HEK293 (cell line): ENCODE measurements at regions not wholly inside any gene's neighbourhood (a gene's known extent, or its start where the extent isn't known, plus 50 kb on each side); places are given as distances from the start of the nearest gene placed in this dataset.

Source experiments
- CTCF ChIA-PET: fragments of 350-600 bp; formaldehyde crosslinking; extraction: SDS; loops from one replicate; lab custom pipeline; 2021; ENCODE audit warnings: antibody characterized with exemption; lab: Yijun Ruan, JAX
- POLR2A ChIA-PET: fragments of 300-600 bp; formaldehyde crosslinking; extraction: SDS; loops from one replicate; lab custom pipeline; 2020; ENCODE audit warnings: antibody characterized with exemption, inconsistent platforms; lab: Yijun Ruan, JAX
- H3K27ac ChIP-seq: fragments of 200-500 bp; sonication (Bioruptor generic); 2 replicates; pipeline ENCODE4 v1.5.1; 2014; ENCODE audit warnings: low read depth, low read length, control low read depth, inconsistent platforms; ENCODE audit errors: extremely low read depth
- H3K36me3 ChIP-seq, 2 experiments: fragments of 200-500 bp in 1 of 2; sonication (Bioruptor generic) in 1 of 2; 1 replicate in 1 of 2; 2 replicates in 1 of 2; pipeline ENCODE4 v1.5.1; 2014 to 2017; ENCODE audit warnings: inconsistent platforms in 2 of 2, low read length in 2 of 2; ENCODE audit not compliant: control insufficient read depth in 2 of 2, insufficient read depth in 1 of 2
- H3K4me1 ChIP-seq: fragments of 200-500 bp; sonication (Bioruptor generic); 2 replicates; pipeline ENCODE4 v1.5.1; 2014; ENCODE audit warnings: mild to moderate bottlenecking, low read length, inconsistent platforms; ENCODE audit not compliant: control insufficient read depth, insufficient read depth
- H3K4me3 ChIP-seq: 2 replicates; pipeline ENCODE4 v1.5.1; 2011; ENCODE audit warnings: low read depth, mild to moderate bottlenecking, control low read depth, low read length, moderate library complexity
- H3K9me3 ChIP-seq: fragments of 200-500 bp; sonication (Bioruptor generic); 2 replicates; pipeline ENCODE4 v1.5.1; 2014; ENCODE audit warnings: low read depth, low read length, inconsistent platforms; ENCODE audit not compliant: control insufficient read depth, insufficient read depth
- BCL11A ChIP-seq: fragments of 450-650 bp; formaldehyde crosslinking; IDR thresholded peaks from 2 replicates; pipeline ENCODE4 v1.5.1; 2016; ENCODE audit warnings: low read depth, missing biosample characterization, missing genetic modification characterization
- ELK4 ChIP-seq: IDR thresholded peaks from 2 replicates; pipeline ENCODE4 v1.6.1; 2011; ENCODE audit warnings: mild to moderate bottlenecking, low read depth, low read length, borderline replicate concordance
- FEZF1 ChIP-seq: fragments of 450-650 bp; formaldehyde crosslinking; IDR thresholded peaks from 2 replicates; pipeline ENCODE4 v1.5.1; 2016; ENCODE audit warnings: missing biosample characterization, missing genetic modification characterization
- GLIS2 ChIP-seq: fragments of 450-650 bp; formaldehyde crosslinking; IDR thresholded peaks from 2 replicates; pipeline ENCODE4 v1.5.1; 2016; ENCODE audit warnings: missing biosample characterization, missing genetic modification characterization
- KLF16 ChIP-seq: fragments of 450-650 bp; formaldehyde crosslinking; IDR thresholded peaks from 2 replicates; pipeline ENCODE4 v1.5.1; 2017; ENCODE audit warnings: missing biosample characterization, missing genetic modification characterization
- SETDB1 ChIP-seq: IDR thresholded peaks from one replicate; pipeline ENCODE4 v1.6.1; 2017; ENCODE audit warnings: mild to moderate bottlenecking, low read length, moderate library complexity, mixed read lengths; ENCODE audit not compliant: insufficient read length
- ZBTB44 ChIP-seq: fragments of 450-650 bp; IDR thresholded peaks from 2 replicates; pipeline ENCODE4 v1.5.1; 2018; ENCODE audit warnings: missing biosample characterization, mild to moderate bottlenecking, missing genetic modification characterization
- ZBTB49 ChIP-seq: fragments of 450-650 bp; formaldehyde crosslinking; IDR thresholded peaks from 2 replicates; pipeline ENCODE4 v1.5.1; 2016; ENCODE audit warnings: missing biosample characterization, missing genetic modification characterization, low read depth
- ZBTB8A ChIP-seq: fragments of 450-650 bp; formaldehyde crosslinking; IDR thresholded peaks from 2 replicates; pipeline ENCODE4 v1.5.1; 2016; ENCODE audit warnings: missing biosample characterization, missing genetic modification characterization
- ZNF211 ChIP-seq: fragments of 450-650 bp; formaldehyde crosslinking; IDR thresholded peaks from 2 replicates; pipeline ENCODE4 v1.5.1; 2016; ENCODE audit warnings: low read depth, missing biosample characterization, missing genetic modification characterization
- ZNF26 ChIP-seq: fragments of 450-650 bp; formaldehyde crosslinking; IDR thresholded peaks from 2 replicates; pipeline ENCODE4 v1.5.1; 2016; ENCODE audit warnings: missing biosample characterization, missing genetic modification characterization
- ZNF311 ChIP-seq: fragments of 450-650 bp; formaldehyde crosslinking; IDR thresholded peaks from 2 replicates; pipeline ENCODE4 v1.5.1; 2017; ENCODE audit warnings: missing biosample characterization, missing genetic modification characterization, borderline replicate concordance
- ZNF423 ChIP-seq: fragments of 450-650 bp; formaldehyde crosslinking; IDR thresholded peaks from 2 replicates; pipeline ENCODE4 v1.5.1; 2016; ENCODE audit warnings: missing biosample characterization, missing genetic modification characterization
- ZNF473 ChIP-seq: fragments of 450-650 bp; formaldehyde crosslinking; IDR thresholded peaks from 2 replicates; pipeline ENCODE4 v1.5.1; 2017; ENCODE audit warnings: missing biosample characterization, missing genetic modification characterization
- ZNF48 ChIP-seq: fragments of 450-650 bp; formaldehyde crosslinking; IDR thresholded peaks from 2 replicates; pipeline ENCODE4 v1.5.1; 2016; ENCODE audit warnings: missing biosample characterization, missing genetic modification characterization
- ZNF488 ChIP-seq: fragments of 450-650 bp; formaldehyde crosslinking; IDR thresholded peaks from 2 replicates; pipeline ENCODE4 v1.5.1; 2016; ENCODE audit warnings: missing biosample characterization, missing genetic modification characterization
- ZNF529 ChIP-seq: fragments of 450-650 bp; formaldehyde crosslinking; IDR thresholded peaks from 2 replicates; pipeline ENCODE4 v1.5.1; 2017; ENCODE audit warnings: missing genetic modification characterization, missing biosample characterization; ENCODE audit not compliant: insufficient replicate concordance
- ZNF585B ChIP-seq: fragments of 450-650 bp; formaldehyde crosslinking; IDR thresholded peaks from 2 replicates; pipeline ENCODE4 v1.5.1; 2016; ENCODE audit warnings: missing biosample characterization, missing genetic modification characterization
- ZNF596 ChIP-seq: fragments of 450-650 bp; IDR thresholded peaks from 2 replicates; pipeline ENCODE4 v1.5.0; 2018; ENCODE audit warnings: missing biosample characterization, mild to moderate bottlenecking, missing genetic modification characterization, moderate library complexity
- ZNF610 ChIP-seq: fragments of 450-650 bp; formaldehyde crosslinking; IDR thresholded peaks from 2 replicates; pipeline ENCODE4 v1.5.1; 2016; ENCODE audit warnings: missing biosample characterization, missing genetic modification characterization, borderline replicate concordance
- ZNF624 ChIP-seq: fragments of 450-650 bp; formaldehyde crosslinking; IDR thresholded peaks from 2 replicates; pipeline ENCODE4 v1.5.1; 2017; ENCODE audit warnings: missing biosample characterization, missing genetic modification characterization
- ZNF629 ChIP-seq: fragments of 450-650 bp; formaldehyde crosslinking; IDR thresholded peaks from 2 replicates; pipeline ENCODE4 v1.5.1; 2017; ENCODE audit warnings: missing biosample characterization, missing genetic modification characterization
- ZNF639 ChIP-seq: fragments of 450-650 bp; formaldehyde crosslinking; IDR thresholded peaks from 2 replicates; pipeline ENCODE4 v1.5.1; 2016; ENCODE audit warnings: missing biosample characterization, missing genetic modification characterization
- ZXDB ChIP-seq: fragments of 450-650 bp; formaldehyde crosslinking; IDR thresholded peaks from 2 replicates; pipeline ENCODE4 v1.5.1; 2016; ENCODE audit warnings: missing biosample characterization, missing genetic modification characterization

GRCh38 chrX:4263030-4263803, 549.8 kb upstream of the PRKX start:
- Histone ChIP-seq H3K9me3 (no peaks in the 10 kb centered on the region), H3K4me1 (no peaks in the 10 kb centered on the region), H3K36me3 (no peaks in the 10 kb centered on the region), H3K27ac (no peak overlapping the region), H3K4me3 (no peak overlapping the region)
- ChIA-PET POLR2A (no interaction called here), CTCF (interaction anchor here (0.5 kb wide), 1 partner anchor 9 kb away, joined by 3 read pairs; no protein-coding TSS in a partner anchor)
- TF ChIP-seq SETDB1 (no peak), ZNF624 (no peak), GLIS2 (tag by site-specific recombination) (no peak), ZNF26 (no peak), ZNF639 (no peak), ZNF596 (tag by site-specific recombination) (no peak), ZXDB (no peak), ZNF629 (tag by site-specific recombination) (no peak), ZNF423 (tag by site-specific recombination) (no peak), ZNF585B (tag by site-specific recombination) (no peak), ZNF211 (no peak), ZNF311 (no peak), FEZF1 (tag by site-specific recombination) (no peak), ZBTB8A (tag by site-specific recombination) (no peak)

GRCh38 chrX:4253092-4253491, 539.6 kb upstream of the PRKX start:
- CTCF ChIA-PET: no interaction called here
- no peak for TF ChIP-seq ZNF48 (tag by site-specific recombination)
- TF ChIP-seq KLF16: no peak
- TF ChIP-seq BCL11A (tag by site-specific recombination): no peak
- no peak for TF ChIP-seq ZBTB49 (tag by site-specific recombination)
- no peak for TF ChIP-seq ZNF529 (tag by site-specific recombination)
- TF ChIP-seq ZNF26: no peak
- no peak for TF ChIP-seq ELK4
- no peak for TF ChIP-seq ZBTB44 (tag by site-specific recombination)
- no peak for TF ChIP-seq ZNF488 (tag by site-specific recombination)
- TF ChIP-seq ZNF473 (tag by site-specific recombination): no peak
- no peak for TF ChIP-seq ZNF610 (tag by site-specific recombination)

More at GRCh38 chrX:4253092-4253491, 539.6 kb upstream of the PRKX start:
- no peak overlapping the region for H3K4me3 ChIP-seq
- no peaks in the 10 kb centered on the region for H3K4me1 ChIP-seq
- POLR2A ChIA-PET: no interaction called here
- no peaks in the 10 kb centered on the region for H3K36me3 ChIP-seq
- no peak overlapping the region for H3K27ac ChIP-seq
- H3K9me3 ChIP-seq: no peaks in the 10 kb centered on the region
